ENCODE measurements at regions not wholly inside any gene's neighbourhood (a gene's known extent, or its start where the extent isn't known, plus 50 kb on each side); places are given as distances from the start of the nearest gene placed in this dataset.

- DNase-seq, result no peak
These were observed 191.1 kb downstream of the TTLL2 start for GRCh38 chr6:167515873-167516507.

- DNase-seq, result no peak
These were observed 192.5 kb downstream of the TTLL2 start for GRCh38 chr6:167517254-167517916.

- no peak for DNase-seq
These were observed 198.5 kb downstream of the TTLL2 start for GRCh38 chr6:167523426-167523825.

- DNase-seq, result no peak
These were observed 199.6 kb downstream of the TTLL2 start for GRCh38 chr6:167524261-167525111.

DNA sequence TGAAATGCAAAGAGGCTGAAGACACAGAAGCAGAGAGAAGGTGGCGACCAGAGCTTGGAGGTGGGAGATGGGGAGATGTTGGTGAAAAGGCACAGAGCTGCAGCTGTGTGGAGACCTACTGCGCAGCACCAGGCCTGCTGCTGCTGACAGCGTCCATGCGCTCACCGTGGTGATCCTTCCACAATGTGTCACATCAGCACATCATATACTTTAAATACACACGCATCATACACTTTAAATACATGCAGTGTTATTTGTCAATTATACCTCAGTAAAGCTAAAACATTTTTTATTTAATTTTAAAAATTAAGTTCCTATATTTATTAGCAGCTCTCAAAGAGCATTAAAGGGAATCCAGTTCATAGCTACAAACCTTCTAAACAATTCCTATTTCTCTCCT is 200.9 kb downstream of the TTLL2 start:
- DNase-seq, result no peak

DNA sequence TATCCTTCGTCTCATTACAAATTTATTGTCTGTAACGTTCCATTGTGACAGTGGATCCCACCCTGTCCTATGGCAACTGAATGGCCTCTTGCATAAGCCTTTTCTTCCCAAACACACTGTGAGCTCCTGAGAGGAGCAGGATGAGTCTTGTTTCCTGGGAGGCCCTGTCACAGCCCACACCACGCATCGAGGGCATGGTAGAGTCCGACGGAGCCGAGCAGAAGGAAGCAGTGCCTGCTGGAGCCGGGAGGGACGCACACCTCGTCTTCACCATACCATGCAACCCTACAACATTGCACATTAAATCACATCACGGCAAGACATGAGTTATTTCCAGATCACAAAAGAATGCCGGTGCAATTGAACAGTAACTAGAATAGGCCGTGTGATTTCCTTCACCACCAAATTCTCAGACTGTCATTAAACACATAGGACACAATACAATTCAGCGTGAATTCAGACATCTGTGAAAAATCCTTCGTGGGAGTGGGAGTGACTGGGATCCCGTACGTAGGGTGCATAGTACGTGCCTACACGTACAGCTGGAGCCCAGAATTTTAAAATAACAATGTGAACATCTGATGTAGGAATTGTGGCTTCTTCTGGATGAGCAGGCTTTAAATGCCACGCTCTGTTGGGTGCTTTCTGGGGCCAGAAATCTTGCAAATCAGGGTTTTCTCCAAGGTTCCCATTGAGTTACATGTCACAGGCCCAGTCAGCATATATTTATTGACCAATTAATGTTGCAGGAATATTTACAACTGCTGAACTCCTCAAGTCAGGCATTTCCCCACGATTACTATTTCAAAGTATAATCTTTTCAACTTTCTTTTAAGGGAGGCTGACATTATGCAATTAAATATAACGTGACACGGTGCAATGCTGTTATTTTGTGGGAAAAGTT is 201.8 kb downstream of the TTLL2 start:
- no peak for DNase-seq

DNA sequence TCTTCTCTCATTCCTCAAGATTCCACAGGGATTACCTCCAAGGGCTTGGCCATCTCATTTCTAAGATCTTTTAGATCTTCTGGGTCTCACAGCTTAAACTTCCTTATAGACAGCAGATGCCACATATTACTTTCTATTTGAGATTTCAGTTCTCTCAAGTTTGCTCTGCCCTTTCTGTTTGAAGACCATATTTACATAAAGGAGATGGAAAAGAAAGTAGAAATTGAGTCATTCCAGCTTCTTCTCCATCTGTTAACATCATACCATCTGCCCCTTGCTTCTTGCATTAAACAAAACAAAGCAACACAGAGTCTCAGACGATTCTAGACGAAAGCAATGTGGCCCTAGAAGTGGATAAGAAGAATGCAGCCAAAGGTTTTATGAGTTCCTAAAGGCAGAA is 203.4 kb downstream of the TTLL2 start:
- DNase-seq, result no peak

DNA sequence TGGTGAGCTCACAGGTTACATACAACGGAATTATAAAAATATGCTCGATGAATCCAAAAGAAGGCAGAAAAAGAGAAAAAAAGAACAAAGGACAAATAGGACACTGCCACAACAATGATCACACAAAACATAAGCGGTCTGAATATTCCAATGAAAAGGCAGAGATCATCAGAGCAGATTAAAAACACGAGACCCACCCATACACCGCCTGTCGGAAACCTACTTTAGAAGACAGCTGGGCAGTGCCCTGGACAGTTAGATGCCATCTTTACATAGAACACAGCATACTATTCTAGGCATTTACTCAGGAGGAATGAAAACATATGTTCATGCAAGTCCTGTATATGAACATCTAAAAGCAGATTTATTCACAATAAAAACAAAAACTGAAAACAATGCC is 204.1 kb downstream of the TTLL2 start:
- no peak for DNase-seq

DNA sequence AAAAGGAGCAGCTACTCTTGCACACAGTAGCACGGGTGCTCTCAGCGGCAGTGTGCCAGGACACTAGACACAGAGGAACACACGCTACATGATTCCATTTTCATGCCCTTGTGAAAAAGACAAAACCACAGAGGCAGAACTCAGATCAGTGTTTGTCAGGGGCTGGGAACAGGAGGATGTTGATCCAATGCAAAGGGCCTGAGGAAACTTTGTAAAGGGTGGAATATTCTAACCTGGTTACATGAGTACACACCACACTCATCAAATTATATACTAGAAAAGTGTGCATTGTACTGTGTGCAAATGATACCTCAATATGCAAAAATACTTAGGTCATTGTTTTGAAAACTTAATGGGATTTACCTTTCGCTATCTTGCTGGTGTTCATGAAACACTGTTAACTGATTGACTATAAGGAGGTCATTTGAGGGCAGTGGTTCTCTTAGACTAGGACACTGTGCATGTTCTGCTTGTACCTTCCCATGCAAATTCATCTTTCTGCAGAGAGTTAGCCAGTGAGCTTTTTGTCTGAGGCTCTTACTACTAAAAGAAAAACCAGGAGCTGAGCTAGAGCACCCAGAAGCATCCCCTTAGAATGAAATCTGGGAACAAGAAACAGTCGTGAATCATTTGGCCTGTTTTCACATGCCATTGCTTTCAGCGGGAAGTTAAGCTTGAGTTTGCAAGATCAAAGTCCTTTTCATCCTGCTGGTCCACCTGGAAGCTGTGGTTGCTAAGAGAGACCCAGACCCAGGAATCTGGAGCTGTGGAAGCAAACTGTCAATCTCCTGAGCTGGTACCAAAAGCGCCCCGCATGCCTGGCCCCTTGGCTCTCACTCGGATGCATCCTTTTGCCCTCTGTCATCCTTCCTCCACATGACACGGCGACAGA is 204.8 kb downstream of the TTLL2 start:
- DNase-seq, result no peak

DNA sequence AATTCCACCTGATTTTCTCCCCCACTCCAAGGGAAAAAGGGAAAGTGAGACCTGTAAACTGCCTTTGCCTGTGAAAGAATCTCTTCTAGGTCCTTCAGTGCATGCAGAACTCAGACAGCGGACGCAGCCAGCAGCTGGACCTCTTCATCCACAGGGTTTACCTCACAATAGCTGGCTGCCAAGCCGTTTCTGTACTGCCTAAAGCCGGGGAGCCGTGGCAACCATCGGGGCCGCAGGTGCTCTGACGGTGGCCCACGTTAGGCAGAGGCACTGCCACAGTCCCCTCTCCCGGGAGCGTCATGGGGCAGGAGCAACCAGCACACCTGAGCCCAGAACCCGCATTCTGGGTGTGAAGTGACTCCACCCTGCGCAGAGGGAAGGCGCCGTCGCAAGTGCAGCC is 206.1 kb downstream of the TTLL2 start:
- no peak for DNase-seq

DNA sequence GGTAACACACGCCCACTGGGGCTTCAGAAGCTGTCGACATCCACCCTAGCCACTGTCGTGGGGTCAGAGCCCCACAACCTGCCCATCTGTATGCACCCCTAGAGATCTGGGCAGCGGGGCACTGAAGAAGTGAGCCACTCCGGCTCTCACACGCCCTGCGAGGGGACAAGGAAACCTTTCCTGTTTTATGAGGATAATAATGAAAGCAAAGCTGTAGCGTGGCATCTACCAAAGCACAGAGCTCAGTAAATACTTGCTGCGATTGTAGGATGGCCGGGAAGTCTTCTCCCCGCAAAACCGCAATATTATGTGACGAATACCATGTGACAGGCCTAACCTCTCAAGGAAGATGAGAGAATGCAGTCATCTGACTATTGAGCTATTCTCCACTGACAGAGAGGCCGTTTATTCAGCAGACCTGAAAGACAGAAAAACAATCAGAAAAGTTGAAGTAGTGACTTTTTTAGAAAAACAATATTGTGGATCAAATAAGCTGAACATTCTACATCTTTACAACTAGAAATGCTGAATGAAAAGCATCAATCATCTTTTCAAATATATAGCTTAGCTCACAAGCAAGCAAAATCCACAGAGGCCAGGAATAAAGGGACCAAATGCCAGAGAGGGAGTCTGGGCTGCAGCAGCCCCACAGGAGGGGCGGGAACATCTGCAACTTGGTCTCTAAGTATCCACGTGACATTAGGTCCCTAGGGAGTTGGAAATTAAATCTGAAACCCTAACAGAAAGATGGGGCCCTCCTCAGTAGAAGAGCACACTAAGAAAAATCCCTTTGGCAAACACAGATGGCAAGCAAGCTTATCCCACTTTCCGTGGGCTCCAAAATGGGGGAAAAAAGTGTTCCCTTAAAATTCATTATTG is 207.8 kb downstream of the TTLL2 start:
- no peak for DNase-seq

- no peak for DNase-seq
These were observed 209.0 kb downstream of the TTLL2 start for GRCh38 chr6:167533851-167534250.

DNA sequence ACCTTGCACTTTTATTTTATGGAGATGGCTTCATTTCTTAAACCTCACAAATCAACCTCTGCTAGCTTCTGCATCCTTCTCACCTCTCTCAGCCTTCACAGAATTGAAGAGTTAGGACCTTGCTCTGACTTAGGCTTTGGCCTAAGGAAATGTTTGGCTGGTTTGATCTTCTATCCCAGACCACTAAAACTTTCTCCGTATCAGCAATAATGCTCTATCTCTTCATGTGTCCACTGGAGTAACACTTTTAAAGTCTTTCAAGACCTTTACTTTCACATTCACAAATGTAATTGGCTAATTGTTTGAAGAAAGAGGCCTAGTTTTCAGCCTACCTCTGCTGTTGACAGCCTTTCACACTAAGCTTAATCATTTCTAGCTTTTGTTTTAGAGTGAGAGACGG is 212.9 kb downstream of the TTLL2 start:
- no peak for DNase-seq

- no peak for DNase-seq
These were observed 213.9 kb downstream of the TTLL2 start for GRCh38 chr6:167538746-167539145.

DNA sequence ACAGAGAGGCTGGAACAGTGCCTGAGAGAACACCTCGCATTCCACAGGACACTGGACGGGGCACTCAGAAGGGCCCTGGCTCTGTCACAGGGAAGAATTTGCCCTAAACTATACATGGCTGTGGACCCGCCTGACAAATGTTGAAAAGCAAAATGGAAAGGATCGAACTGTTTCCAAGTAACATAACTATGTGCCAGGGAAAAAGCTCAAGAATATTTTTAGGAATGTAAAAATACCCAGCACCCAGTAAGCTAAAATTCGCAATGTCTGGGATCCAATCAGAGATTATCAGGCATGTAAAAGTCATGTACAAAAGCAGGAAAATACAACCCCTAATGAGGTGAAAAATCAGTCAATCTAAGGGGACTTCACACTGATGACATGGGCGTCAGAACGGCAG is 215.9 kb downstream of the TTLL2 start:
- no peak for DNase-seq

GRCh38 chr6:167541544-167541943 is 216.7 kb downstream of the TTLL2 start:
- DNase-seq, result no peak

DNA sequence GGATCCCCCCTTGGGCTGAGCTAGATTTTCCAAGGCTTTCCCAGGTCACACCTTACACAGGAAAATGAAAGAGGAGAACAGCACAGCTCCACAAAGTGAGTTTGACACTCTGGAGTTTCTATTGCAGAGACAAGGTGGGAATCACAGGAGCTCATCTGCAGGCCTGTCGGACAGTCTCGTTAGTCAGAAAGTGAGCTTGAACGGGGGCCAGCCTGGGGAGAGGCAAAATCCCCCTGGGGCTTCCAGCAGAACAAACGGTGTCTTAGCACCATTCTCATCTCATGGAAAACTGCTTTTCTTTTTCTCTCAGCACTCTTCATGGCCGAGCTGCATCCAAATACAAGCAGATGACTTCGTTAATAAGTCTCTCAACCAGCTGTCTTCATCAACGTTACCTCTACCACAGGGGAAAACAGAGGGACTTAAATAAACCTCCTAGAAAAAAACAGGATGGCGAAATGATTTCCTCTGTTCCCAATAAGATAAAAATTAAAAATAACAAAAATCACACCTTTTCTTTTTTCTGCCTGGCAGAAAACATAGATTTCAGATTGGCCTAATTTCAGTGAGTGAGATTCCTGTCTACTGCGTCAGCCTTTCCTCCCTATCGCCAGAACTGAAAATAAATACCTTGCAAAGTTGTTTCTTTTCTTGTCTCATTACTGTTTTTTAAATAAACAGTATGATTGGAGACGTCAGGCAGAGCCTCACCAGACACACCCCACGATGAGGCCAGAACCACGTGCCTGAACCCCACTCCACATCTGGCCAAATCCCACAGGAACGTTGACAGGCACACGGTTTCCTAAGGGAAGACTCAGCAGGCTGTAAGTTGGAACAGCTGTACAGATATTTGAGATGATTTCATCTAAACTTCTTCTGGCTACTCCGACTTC is 219.0 kb downstream of the TTLL2 start:
- no peak for DNase-seq

DNA sequence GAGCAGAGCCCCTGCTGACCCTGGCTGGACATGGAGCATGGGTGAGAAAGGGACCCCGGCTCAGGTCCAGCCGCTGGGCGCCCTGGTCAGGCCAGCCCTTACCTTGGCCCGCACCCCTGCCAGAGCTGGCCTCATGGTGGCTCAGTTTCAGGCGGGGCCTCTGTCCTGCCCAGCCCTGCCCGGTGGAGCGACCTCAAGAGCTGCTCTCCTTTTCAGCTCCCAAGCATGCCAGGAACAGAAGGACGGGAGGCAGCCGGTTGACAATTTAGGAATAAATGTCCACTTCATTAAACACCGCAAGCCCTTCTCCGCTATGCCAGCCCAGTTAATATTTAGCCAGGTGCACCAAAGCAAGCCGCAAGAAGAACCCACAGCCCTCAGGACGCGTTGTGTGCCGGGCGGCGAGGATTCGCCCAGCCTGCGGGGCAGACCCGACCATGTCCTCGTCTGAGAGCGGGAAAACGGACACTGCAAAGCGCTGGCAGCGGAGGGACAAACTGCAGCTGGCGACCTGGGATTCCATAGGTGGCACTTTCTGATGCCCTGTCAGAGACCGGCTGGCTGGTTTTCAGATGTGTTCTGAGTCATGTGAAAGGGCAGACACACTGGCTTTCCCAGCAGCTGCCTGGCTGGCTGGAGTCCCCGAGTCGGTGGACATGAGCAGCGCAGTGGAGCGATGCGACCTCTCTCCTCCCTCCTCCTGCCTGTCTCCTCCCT is 221.9 kb downstream of the TTLL2 start:
- no peak for DNase-seq

DNA sequence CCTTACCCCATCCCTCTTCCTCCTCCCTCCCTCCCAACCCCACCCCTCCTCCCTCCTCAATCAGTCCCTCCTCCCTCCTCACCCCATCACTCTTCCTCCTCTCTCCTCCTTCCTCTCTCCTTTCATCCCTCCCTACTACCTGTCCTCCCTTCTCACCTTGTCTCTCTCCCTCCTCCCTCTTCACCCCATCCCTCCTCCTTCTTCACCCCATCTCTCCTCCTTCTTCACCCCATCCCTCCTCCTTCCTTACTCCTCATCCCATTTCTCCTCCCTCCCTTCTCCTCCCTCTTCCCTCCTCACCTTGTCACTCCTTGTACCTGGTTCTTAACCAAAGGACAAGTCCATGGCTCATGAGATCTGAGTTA is 222.4 kb downstream of the TTLL2 start:
- DNase-seq, result no peak

Measured in midbrain (tissue), 1 donor.